Panc1 (cell line): ENCODE measurements at regions not wholly inside any gene's neighbourhood (a gene's known extent, or its start where the extent isn't known, plus 50 kb on each side); places are given as distances from the start of the nearest gene placed in this dataset.

Source experiments
- CTCF ChIP-seq: fragments of 450-650 bp; IDR thresholded peaks from 2 replicates; pipeline ENCODE4 v1.5.1; 2017; ENCODE audit warnings: mild to moderate bottlenecking
- POLR2AphosphoS5 ChIP-seq: IDR thresholded peaks from 2 replicates; pipeline ENCODE4 v1.6.1; 2012; ENCODE audit warnings: mild to moderate bottlenecking, low read depth, low read length, moderate library complexity
- REST ChIP-seq, 2 experiments: IDR thresholded peaks; 2 replicates each; pipeline ENCODE4 v1.6.1; 2011 to 2012; ENCODE audit warnings: low read depth in 2 of 2, control low read depth in 1 of 2, low read length in 1 of 2, mild to moderate bottlenecking in 1 of 2, moderate library complexity in 1 of 2; ENCODE audit not compliant: insufficient read depth in 1 of 2
- SIN3A ChIP-seq: IDR thresholded peaks from 2 replicates; pipeline ENCODE4 v1.6.1; 2012; ENCODE audit warnings: low read depth, mild to moderate bottlenecking, low read length, moderate library complexity, borderline replicate concordance; ENCODE audit not compliant: insufficient read depth

- TF ChIP-seq CTCF (no peak), POLR2AphosphoS5 (no peak), REST (IDR thresholded peaks at IDR 0.05; ENCODE audit: insufficient read depth in 1 of 2, low read depth in 2 of 2, low read length in 1 of 2) (no peak), SIN3A (no peak)
Measured at GRCh38 chr16:8115814-8116213, 474.5 kb downstream of the TMEM114 start.
